CMK (cell line): ENCODE measurements at regions not wholly inside any gene's neighbourhood (a gene's known extent, or its start where the extent isn't known, plus 50 kb on each side); places are given as distances from the start of the nearest gene placed in this dataset.
"Not testable (repeated sequence)": the region's sequence is repeated elsewhere in the genome, so short reads cannot be mapped to it uniquely, and the experiment has no call there.

Experiments
- DNase-seq: peaks from one replicate; pipeline ENCODE4 v3.0.0-alpha.2; 2010; ENCODE audit warnings: low read depth

DNA sequence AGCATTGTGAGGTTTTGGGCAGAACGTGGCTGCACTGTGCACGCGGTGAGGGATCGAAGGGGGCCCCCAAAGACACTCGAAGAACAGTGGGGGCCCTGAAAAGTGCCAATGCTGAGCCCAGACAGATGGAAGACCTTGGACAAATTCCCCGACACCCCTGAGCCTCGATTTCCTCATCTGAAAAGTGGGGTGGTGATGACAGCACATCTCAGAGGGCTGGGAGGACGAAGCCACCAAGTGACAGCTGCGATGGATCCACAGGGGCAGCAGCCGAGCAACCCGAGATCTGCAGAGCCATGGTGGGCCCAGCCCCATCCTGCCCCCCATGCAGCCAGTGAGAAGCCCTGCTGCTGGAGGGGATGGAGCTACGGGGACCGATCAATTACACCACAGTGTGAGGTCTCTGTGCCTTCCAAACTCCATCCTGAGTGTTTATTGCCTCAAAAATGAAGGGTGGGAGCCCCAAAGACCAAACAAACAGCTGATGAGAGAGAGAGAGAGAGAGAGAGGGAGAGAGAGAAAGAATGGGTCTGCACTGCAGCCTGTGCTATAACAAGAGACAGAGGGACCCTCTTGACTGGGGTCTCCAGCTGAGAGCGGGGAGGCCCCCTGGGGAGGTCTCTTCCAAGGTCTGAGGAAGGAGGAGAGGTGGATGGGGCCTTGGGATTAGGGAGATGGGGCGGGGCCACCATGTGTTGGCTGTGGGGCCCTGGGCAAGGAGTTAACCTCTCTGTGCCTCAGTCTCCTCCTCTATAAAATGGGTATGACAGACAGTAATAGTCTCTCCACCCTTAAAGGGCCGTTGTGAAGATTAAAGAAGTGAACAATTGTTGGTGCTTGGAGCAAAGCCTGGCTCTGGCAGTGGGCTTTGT, 134.4 kb upstream of the IER5L start:
- DNase-seq: no peak

DNA sequence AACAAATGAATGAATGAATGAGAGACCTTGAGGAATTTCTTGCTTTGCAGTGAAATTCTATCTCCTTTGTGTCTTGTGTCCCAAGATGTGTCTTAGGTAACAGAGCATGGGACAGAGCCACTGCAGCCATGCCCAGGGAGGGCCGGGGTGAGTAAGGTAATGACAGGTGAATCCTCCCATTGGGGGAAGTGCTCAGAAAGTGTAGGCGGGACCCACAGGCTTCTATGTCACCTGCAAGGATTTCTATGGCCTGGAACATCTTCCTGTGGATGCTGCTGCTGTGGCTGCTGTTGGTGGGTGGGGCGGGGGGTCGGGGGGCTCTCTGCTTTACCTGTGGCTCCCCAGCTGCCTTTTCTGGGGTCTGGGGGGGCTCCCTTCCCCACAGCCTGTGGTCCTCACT, 133.6 kb upstream of the IER5L start:
- no peak for DNase-seq

DNA sequence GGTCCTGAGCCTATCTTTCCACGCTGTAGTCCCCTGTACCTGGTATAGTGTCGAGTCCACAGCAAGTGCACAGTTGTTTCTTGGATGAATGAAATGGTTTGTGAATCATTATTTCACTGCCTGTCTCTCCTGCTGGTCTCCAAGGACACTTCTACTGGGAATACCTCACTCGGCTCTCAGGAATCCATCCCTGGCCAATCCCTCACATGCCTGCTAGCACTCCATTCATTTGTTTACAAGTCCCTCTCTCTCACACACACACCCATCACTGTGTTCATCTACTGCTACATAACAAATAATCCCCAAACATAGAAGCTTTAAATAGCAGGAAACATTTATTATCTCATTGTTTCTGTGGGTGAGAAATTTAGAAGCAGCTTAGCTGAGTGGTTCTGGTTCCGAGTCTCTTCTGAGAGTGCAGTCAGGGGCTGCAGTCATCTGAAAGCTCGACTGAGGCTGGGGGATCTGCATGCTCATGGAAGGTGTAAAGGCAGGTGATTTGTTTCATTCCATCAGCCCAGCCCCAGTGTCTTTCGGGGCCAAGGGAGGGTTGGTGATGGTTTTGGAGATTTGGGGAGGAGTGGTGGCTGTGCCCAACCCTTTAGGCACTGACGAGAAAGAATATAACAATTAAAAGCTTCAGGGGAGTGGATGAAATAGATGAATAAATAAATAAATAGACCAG, 132.7 kb upstream of the IER5L start:
- no peak for DNase-seq

DNA sequence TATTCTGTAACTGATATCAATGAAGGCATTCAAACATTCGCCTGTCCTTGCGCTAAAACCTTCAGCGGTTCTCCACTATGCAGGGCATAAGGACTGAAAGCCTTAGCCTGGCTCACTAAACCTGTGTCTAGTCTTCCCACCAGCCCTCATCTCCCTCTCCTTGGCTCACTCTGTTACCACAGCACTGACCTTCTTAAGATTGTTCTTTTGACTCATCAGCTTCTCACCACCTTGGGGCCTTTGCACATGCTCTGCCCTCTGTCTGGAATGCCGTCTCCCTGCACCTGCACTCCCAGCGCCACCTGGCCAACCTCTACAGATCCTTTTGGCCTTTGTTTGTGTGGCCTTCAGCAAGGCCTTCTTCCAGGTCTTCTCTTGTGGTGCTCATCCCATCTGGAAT, 131.8 kb upstream of the IER5L start:
- no peak for DNase-seq

DNA sequence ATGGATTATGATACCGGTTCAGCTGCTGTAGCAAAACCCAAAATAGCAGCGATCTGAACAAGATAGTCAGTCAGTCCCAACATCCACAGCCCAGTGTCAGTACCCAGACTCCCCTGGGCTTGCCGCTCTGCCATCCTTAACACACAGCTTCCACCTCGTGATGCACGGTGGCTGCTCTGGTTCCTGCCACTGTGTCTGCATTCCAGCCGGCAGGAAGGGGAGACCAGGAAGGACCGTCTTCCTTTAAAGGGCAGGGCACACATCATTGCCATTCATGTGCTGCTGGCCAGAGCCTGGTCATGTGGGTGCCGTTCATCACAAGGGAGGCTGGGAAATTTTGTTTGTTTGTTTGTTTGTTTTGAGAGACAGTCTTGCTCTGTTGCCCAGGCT, 131.0 kb upstream of the IER5L start:
- no peak for DNase-seq

DNA sequence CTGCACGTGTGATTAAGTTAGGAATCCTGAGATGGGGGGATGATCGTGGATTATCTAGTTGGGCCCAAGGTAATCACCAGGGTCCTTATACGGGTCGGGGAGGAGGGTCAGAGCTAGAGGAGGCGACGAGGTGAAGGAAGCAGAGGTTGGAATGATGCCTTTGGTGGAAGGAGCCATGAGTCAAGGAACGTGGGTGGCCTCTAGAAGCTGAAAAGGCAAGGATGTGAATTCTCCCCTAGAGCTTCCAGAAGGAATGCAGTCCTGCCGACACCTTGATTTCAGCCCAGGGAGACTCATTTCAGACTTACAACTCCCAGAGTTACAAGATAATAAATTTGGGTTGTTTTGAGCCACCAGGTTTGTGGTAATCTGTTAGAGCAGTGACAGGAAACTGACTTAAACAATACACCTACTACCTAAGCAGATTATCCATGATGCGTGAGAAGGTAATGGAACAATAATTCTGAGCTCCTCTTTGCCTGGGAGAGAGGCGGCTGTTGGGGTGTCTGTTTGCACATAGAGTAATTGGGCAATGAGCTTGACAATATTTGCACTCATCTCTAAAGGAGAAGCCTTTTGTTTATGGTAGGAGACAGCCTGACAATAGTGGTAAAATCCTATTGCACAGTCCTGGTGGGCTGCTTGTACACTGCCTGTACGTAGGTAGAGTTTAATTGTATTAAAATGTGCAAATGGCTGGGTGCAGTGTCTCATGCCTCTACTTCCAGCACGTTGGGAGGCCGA, 129.3 kb upstream of the IER5L start:
- no peak for DNase-seq

DNA sequence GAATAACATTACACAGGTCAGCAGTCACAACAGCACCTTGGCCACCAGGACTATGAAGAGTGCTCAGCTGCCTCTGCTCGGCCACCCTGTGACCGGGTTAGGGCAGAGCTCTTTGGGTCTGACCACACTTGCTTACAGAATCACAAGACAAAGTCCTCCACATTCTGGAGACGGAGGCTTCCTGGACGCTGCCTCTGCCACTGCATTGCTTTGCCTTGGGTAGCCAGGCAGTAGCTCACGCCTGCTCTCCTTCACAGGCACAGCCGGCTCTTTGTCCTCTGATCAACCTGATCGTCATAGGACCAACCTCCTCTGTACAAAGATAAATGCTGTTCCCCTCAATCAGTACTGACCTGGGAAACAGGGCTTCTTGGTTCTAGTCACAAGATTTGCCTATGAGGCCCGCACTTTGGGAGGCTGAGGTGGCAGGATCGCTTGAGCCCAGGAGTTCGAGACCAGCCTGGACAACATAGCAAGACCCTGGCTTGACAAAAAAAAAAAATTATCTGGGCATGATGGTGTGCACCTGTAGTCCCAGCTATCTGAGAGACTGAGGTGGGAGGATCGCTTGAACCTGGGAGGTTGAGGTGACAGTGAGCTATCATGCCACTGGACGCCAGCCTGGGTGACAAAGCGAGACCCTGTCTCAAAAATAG, 128.4 kb upstream of the IER5L start:
- no peak for DNase-seq

DNA sequence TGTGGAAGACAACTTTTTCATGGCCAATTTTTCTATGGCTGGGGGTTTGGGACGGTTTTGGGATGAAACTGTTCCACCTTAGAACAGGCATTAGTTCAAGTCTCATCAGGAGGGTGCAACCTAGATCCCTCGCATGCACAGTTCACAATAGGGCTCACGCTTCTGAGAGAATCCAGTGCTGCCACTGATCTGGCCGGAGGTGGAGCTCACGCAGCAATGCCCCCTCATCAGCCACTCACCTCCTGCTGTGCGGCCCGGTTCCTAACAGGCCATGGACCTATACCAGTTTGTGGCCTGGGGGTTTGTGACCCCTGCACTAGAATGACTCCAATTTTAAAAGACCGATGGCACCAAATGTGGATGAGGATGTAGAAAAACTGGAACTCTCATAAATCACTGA, 127.2 kb upstream of the IER5L start:
- DNase-seq: no peak

DNA sequence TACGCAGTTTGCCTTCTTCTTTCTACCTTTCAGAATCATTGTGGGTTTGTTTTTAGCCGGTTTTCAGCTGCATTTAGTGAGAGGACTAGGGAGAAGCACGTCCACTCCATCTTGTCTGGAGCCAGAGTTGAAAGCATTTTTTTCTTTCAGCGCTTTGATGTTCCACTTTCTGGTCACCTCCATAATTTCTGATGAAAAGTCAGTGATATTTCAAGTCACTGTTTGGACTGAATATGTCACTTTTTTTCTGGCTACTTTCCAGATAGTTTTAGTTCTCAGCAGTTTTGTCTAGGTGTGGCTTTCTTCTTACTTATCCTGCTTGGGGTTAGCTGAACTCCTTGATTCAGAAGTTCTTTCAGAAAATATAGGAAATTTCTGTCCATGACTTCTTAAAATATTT, 123.9 kb upstream of the IER5L start:
- DNase-seq: no peak

DNA sequence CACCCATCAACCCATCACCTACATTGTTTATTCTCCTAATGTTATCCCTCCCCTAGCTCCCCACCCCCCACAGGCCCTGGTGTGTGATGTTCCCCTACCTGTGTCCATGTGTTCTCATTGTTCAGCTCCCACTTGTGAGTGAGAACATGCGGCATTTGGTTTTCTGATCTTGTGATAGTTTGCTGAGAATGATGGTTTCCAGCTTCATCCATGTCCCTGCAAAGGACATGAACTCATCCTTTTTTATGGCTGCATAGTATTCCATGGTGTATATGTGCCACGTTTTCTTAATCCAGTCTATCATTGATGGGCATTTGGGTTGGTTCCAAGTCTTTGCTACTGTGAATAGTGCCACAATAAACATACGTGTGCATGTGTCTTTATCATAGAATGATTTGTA, 118.1 kb upstream of the IER5L start:
- not testable (repeated sequence) for DNase-seq

DNA sequence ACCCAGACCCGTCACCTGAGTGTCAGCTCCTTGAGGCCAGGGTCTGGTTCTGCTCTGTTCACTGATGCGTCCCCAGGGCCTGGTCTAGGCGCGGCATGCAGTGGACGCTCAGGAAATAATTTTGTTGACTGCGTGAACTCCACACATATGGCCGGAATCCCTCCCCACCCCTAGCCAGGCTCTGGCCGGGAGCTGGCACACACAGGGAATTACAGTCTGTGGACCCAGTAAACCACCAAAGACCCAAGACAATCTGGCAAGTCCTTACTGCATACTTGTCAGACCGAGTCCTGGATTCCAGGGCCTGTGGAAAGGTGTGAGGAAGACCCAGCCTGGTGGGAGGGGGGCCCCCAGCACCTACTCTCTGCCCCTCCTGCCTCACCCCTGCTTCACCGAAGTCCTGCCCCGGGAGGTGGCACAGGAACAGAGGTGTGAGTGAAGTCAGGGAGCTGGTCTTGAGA, 113.0 kb upstream of the IER5L start:
- no peak for DNase-seq

DNA sequence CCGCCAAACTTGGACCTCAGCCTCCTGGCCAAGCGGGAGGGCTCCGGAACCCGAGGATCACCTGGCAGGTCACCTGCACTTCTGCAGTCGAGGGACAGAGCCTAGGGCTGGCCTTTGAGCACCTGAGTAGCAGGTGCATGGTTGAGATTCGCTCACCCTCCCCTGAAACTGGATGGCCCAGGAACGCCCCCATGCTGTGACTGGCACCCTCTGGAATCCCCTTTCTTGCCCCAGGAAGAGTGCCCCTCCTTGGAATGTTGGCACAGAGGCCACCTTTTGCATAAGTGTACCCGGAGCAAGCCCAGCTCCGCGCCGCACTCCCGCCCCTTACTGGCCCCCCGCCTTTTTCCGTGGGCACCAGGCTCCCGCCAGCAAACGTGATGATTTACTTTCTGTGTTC, 112.5 kb upstream of the IER5L start:
- no peak for DNase-seq

DNA sequence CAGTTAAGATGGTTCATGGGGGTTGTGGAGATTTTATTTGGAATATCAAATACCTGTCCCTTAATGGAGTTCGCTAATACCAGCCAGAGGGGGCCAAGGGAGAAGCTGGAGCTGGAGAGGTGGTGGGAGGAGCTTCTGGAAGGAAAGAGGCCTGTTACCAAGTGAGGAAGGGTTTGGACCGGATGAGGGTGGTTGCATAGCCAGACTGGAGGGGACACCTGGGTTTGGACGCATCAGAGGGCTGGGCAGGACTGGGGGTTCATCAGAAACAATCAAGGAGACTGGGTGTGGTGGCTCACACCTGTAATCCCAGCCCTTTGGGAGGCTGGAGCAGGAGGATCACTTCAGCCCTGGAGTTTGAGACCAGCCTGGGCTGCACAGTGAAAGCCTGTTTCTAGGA, 111.8 kb upstream of the IER5L start:
- DNase-seq: no peak

DNA sequence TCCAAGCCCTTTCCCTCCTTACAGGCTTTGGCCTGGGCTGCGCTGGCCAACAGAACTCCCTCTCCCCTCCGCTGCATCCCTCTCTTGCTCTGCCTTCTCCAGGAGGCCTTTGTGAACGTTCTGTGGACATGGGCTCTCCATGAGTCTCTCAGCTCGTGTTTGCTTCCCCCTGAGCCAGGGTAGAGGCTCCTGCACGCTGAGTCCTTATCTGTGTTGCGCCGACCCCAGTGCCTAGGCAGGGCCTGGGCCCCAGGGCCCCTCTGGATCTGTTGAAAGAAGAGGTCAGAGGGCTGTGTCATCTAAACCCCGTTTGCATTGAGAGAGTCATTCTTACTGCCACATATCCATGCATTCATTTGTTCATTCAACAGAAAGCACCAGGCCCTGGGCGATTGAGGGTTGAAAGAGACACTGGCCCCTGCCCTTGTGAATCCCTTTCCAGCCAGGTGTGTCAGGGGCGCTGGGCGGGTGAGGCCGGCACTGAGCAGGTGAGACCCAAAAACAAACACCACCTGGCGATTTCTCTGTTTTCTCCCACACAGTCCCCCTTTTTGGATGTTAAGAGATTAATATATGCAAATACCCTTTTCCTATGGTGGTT, 111.2 kb upstream of the IER5L start:
- DNase-seq: no peak

DNA sequence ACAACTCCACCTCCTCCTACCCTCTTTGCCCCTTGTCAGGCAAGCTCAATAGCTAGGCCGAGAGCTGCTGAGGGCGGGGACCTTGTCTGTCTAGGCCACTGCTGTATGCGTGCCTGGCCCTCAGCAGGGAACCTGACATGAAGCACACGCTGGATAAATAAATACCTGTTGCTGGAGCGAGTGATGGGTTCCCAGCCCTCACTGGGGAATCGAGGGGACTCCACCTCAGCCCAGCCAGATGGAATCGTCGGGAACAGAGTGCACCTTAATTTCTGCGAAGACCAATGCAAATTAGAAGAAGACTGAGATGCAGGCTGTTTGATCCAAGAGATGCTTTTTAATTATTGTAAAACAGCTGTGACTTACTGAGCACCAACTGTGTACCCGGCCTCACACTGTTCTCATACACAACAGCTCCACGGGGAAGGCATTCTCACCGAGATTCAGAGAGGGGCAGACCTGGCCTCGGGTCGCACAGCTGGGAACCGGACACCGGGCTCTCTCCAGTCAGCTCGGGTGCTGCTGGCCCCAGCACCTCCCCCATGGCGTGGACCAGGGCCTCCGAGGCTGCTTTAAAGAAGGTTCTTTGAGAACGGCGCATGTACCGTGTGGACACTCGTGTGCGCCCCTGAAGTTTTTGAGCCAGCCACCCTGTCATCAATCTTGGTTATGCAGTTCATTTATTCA, 109.7 kb upstream of the IER5L start:
- no peak for DNase-seq

DNA sequence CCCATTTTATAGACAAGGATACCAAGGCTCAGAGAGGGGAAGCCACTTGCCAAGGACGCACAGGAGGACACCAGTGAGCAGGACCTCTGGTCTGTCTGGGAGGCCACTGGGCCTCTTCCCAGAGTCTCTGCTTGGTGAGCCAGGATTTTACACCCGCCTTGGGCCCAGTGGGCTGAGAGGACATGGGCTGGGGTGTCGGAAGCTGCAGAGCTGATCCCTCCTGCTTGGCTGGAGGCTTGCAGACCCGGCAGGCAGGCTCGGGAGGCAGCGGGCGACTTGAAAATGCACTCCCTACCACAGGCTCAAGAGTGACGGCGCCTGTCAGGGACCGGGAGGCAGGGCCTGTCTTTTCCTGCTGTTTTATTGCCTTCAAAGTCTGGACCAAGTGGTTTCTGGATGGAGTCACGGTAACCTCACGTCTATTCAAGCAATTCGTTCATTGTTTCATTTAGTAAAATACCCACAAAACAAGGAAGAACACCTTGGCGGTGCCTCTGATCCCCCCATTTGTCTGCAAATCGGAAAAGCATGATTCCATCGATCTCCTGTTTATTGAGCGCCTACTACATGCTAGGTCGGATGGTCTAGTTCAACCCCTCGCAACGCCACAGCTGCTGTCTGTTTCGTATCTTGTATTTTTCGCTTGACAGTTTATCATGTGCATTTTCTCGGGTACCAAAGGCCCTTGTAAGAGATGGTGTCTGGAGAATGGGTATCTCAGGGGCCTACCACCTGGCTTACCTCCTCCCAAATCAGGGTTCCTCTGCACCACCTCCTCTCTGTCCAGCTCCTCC, 108.1 kb upstream of the IER5L start:
- DNase-seq: no peak

DNA sequence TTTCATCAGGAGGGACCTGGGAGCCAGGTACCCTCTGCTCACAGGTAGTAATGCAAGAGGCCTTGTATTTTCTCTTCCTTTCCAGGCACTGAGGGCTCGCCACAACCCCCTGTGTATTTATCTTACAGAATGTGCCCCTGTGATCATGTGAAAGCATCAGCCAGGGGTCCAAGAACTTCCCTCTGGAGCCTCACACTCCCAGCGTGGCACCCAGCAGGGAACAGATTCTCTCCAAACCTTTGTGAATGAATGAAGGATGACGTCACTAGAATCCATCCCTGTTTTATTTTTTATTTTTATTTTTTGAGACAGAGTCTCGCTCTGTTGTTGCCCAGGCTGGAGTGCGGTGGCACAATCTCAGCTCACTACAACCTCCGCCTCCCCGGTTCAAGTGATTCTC, 107.3 kb upstream of the IER5L start:
- DNase-seq: no peak

DNA sequence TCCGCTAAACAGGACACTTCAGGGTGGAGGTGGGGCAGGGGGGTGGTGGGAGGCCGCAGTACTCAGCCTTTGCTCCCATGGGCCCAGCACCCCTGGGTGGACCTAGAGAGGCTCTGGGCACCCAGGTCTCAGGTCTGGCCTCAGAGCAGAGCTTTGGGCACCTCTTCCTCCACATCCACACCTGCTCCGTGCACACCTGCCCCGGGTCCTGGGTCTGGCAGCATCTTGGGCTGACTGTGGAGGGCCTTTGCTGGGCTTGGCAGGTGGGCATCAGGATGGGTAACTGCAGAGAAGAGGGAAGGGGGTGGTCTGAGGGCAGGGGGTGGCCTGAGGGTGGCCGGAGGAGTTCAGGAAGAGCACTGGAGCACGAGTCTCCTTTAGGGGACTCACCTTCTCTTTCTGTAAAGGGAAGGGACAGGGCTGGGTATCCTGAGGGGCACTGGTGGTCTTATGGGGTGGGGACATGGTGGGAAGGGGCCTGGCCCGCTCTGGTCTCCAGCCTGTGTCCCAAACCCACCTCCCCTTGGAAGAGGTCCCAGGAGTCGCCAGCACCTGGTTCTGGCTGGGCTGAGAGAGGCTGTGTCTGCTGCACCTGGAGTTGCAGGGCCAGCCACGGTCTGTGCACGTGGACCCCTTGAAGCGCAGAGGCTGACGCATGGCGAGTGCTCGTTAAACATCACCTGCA, 106.7 kb upstream of the IER5L start:
- DNase-seq: no peak

DNA sequence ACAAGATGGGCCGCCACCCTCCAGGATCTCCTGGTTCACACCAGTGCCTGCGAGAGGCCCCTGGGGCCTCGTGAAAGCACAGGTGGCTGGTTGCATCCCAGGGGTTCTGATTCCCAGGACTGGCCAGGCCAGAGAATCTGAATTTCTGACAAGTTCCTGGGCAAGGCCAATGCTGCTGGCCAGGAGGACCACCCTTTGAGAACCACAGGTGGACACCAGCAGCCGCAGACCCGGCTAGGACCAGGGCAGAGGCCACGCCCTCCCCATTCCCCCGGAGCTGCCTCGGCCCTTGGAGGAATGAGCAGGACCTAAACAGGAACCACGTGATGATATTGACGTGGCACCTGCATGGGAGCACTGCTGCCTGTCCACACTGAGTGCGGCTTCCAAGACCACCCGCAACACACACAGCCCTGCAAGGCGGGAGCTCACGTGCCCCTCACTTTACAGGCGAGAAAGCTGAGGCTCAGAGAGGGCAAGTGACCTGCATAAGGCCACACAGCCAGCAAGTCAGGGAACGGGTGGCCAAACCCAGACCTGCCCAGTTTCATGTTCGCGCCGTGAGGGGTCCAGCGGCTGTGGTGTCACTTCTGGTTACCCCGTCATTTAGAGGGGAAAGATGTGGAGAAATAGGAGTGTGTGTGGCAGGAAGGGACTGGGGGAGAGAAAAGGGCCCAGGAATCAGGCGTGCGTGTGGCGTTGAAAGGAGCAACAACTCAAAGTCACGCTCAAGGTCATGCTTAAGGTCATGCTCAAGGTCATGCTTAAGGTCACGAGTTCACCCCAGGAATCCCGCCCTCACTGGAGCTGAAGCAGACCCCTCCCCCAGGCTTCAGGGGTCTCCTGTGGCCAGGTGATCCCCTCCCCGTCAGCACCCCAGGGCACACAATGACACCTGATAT, 105.9 kb upstream of the IER5L start:
- no peak for DNase-seq
